ENCODE measurements at regions not wholly inside any gene's neighbourhood (a gene's known extent, or its start where the extent isn't known, plus 50 kb on each side); places are given as distances from the start of the nearest gene placed in this dataset.

DNA sequence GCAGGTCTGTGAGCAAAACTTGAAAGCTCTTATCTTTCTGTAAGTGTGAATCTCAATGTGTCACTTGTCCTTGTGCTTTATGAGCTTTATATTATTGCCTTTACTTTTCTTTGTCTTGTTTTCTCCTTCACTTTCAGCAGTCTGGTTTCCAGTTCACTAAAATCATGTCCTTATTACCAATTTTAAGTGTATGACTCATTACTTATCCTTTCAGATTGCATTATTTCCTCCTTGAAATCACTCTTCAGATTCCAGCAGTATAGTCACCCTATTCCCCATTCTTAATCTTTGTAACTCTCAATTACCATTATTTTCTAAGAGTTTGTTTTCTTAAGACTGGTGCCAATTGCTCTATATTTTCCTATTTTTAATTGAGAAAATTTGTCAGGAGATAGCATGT, 117.4 kb upstream of the GRIK2 start:
- DNase-seq (ENCODE audit: extremely low spot score, insufficient read length, low read depth) (no peak), FAIRE-seq (no peak)

DNA sequence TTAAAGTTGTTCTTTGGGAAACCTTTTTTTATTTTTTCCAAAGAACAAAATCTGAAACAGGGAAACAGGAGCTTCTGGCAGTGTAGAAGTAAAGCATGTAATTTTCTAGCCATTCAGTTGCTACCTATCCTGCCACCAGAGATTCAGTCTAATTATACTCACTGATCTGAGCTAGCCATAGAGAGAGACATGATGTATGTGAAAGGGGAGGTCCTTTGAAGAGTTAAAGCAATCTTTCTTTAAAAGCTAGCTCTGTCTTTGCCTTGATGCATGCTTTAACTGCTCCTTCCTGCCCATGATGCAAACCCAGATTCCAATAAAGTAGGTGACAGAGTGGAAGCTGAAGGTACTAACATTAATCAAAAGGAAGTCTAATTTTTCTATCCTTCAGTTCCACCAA, 114.1 kb upstream of the GRIK2 start:
- DNase-seq (ENCODE audit: extremely low spot score, insufficient read length, low read depth): no peak
- FAIRE-seq: no peak

DNA sequence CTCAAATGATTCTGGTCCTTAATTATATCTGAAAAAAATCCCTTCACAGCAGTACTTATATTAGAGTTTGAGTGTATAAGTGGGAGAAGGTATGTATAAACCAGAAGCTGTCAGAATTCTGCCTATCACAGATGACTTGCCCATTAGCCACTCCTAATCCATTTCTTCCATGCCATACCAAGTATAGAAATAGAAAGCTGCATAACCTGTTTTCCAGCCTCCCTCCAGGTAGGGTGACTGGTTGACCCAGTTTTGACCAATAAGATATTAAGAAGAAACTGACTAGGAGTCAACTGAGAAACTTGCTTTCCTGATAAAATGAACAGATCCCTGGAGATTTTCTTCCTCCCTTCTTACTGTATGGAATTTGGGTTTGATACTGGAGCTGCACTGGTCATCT, 112.2 kb upstream of the GRIK2 start:
- no peak for DNase-seq (ENCODE audit: extremely low spot score, insufficient read length, low read depth)
- FAIRE-seq: no peak

DNA sequence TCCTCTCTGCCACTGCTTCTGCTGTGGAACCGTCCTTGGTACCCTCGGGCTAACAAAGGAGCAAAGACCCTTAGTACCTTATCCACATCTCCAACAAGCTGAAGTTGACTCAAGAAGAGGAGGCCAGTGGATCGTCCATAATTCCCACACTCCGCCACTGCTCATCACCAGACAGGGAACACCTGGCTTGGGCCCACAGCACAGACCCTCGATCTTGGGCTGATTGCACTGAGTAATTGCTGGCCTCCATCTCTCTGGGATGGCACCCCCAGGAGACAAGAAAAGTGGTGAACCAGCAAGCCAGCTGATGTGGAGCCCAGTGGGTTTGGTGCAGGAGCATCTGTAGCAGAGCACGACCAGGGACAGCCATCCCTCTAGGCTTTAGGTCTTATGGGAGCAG, 109.4 kb upstream of the GRIK2 start:
- no peak for DNase-seq (ENCODE audit: extremely low spot score, insufficient read length, low read depth)
- FAIRE-seq: no peak

- no peak for FAIRE-seq
Observed at GRCh38 chr6:101286146-101286545, 107.4 kb upstream of the GRIK2 start.

GRCh38 chr6:101290346-101290745, 103.2 kb upstream of the GRIK2 start:
- DNase-seq (ENCODE audit: extremely low spot score, insufficient read length, low read depth) (no peak), FAIRE-seq (no peak)

More at GRCh38 chr6:101286146-101286545, 107.4 kb upstream of the GRIK2 start:
- no peak for DNase-seq (ENCODE audit: extremely low spot score, insufficient read length, low read depth)

DNA sequence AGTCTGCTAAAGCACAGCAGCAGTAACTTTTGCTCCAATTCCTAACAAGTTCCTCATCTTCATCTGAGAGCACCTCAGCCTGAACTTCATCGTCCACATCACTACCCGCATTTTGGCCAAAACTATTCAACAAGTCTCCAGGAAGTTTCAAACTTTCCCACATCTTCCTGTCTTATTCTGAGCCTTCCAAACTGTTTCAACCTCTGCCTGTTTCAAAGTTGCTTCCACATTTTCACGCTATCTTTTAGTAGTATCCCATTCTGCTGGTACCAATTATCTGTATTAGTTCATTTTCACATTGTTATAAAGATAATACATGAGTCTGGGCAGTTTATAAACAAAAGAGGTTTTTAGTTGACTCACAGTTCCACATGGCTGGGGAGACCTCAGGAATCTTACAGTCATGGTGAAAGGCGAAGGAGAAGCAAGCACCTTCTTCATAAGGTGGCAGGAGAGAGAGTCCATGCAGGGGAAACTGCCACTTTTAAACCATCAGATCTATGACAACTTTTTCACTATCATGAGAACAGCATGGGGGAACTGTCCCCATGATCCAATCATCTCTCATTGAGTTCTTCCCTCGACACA, 99.4 kb upstream of the GRIK2 start:
- no peak for FAIRE-seq
- DNase-seq (ENCODE audit: extremely low spot score, insufficient read length, low read depth): no peak

DNA sequence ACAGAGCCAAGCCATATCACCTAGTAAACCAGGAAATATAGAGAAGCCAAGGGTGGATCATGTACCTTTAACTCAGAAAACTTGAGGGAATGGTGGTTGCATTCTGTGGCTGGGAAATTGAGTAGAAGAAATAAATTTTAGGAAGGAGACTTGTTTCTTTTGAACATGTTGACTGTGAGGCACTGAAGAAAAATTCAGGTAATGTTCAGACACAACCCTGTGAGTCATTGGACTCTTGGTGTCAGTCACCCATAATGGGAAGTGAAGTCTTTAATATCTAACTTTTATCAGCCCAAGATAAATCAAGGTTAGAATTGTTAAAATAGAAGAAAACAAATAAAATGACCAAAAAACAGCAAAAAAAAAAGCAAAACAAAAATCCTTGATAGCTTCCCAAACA, 98.8 kb upstream of the GRIK2 start:
- DNase-seq (ENCODE audit: extremely low spot score, insufficient read length, low read depth) (no peak), FAIRE-seq (no peak)

- DNase-seq (ENCODE audit: extremely low spot score, insufficient read length, low read depth): no peak
- FAIRE-seq: no peak
Observed at GRCh38 chr6:101296169-101296960, 97.1 kb upstream of the GRIK2 start.

DNA sequence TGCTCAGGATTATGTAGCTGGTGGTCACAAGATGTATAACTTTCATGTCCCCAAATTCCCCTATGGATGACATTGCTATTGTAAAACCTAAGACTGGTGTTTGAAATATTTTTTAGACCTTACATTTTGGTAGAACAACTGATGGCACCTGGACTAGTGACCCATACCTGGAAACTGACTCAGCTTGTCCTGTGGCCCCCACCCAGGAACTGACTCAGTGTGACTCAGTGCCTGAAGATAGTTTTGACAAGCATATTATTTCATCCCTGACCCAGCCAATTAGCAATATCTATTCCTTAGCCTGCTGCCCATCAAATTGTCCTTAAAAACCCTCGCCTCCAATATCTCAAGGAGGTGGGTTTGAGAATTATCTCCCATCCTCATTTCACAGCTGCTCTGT, 90.9 kb upstream of the GRIK2 start:
- DNase-seq (ENCODE audit: extremely low spot score, insufficient read length, low read depth) (no peak), FAIRE-seq (no peak)

DNA sequence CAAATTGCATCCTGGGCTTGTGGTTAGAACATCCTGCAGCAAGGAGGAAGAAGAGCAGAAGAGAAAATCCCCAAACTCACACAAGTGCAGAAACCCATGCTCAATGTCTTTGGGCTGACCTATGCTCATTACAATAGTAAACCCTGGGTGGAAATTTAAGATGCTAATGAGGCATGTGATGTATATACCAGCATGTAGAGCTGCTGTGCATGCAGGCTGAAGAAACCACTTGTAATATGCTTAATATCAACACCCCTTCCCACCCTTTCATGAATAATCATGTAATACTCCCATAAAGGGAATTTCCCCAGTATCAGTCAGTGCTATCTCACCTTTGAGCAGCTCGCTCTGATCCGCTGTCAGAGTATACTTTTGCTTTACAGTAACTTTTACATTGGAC, 90.0 kb upstream of the GRIK2 start:
- DNase-seq (ENCODE audit: extremely low spot score, insufficient read length, low read depth) (no peak), FAIRE-seq (no peak)

DNA sequence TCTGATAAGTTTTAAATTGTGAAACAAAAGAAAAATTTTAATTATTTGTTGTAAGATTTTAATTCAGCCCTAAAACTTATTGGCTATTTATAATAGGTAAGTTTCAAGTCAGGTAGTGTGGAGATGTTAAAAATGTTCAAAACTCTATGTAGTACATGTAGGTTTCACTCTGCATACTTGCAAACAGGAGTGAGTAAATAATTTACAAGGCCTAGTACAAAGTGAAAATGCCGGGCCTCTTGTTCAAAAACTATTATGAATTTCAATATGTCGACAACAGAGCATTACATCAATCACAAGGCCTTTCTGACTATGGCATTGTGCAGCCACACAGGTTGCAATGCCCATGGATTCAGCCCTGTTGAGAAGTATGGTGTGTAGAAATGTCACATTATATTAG, 80.9 kb upstream of the GRIK2 start:
- DNase-seq (ENCODE audit: extremely low spot score, insufficient read length, low read depth) (no peak), FAIRE-seq (no peak)

DNA sequence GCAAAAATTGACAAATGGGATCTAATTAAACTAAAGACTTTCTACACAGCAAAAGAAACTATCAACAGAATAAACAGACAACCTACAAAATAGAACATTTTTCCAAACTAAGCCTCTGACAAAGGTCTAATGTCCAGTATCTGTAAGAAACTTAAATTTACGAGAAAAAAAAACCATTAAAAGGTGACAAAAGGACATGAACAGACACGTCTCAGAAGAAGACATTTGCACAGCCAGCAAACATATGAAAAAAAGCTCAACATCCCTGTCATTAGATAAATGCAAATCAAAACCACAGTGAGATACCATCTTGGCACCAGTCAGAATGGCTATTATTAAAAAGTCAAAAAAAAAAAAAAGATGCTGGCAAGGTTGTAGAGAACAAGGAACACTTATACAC, 70.6 kb upstream of the GRIK2 start:
- DNase-seq (ENCODE audit: extremely low spot score, insufficient read length, low read depth) (no peak), FAIRE-seq (no peak)

DNA sequence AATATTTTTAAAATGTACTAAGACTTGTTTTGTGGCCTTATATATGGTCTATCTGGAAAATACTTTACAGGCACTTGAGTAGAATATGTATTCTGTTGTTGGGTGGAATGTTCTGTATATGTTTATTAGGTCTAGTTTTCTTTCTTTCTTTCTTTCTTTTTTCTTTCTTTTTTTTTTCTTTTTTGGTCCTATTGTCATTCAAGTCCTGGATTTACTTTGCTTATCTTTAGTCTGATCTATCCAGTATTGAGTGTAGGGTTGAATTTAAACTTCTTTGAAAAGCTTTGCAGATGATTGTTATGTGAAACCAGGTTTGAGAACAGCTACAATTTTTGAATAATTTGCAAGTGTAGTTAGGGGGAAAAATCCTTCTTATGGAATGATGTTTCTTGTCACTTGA, 67.1 kb upstream of the GRIK2 start:
- DNase-seq (ENCODE audit: extremely low spot score, insufficient read length, low read depth) (no peak), FAIRE-seq (no peak)

GRCh38 chr6:101341926-101342325, 51.6 kb upstream of the GRIK2 start:
- no peak for FAIRE-seq
- DNase-seq (ENCODE audit: extremely low spot score, insufficient read length, low read depth): no peak
